Breast epithelium (tissue), 3 donors: ENCODE measurements at regions not wholly inside any gene's neighbourhood (a gene's known extent, or its start where the extent isn't known, plus 50 kb on each side); places are given as distances from the start of the nearest gene placed in this dataset.

ENCODE experiments used
- CTCF ChIP-seq, 3 donors: fragments of 450-650 bp; IDR thresholded peaks; one replicate each; pipeline ENCODE4 v1.5.1; 2016 to 2017; ENCODE audit warnings: antibody characterized with exemption in 3 of 3, mild to moderate bottlenecking in 3 of 3, moderate library complexity in 3 of 3
- POLR2A ChIP-seq: fragments of 450-650 bp; IDR thresholded peaks from one replicate; pipeline ENCODE4 v1.6.1; 2016; ENCODE audit warnings: antibody characterized with exemption, mild to moderate bottlenecking, moderate library complexity
- POLR2AphosphoS5 ChIP-seq, 3 donors: sonication (generic); formaldehyde crosslinking; IDR thresholded peaks; one replicate each; pipeline ENCODE4 v1.6.1; 2017; ENCODE audit warnings: antibody characterized with exemption in 3 of 3

DNA sequence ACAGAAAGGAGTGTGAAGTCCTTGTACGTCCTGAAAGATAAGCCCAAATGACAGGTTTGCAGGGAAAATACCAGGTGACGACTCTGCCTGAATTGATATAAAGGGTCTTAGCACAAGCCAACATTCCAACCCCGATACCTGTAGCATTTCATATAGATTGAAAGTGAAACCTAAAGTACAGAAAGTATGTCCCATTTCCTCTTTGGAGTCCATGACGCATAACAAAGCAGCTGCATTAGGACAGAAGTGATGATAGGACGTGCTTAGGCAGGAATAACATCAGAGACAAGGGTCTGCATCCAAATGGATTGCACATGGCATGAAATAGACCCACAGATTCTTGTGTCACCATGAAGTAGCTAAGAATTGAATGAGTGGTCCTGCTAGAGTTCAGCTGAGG lies 187.0 kb upstream of the ROBO1 start:
- TF ChIP-seq POLR2AphosphoS5 (IDR thresholded peaks at IDR 0.05) (no peak), CTCF (IDR thresholded peaks at IDR 0.05) (no peak), POLR2A (no peak)
